ENCODE measurements at regions not wholly inside any gene's neighbourhood (a gene's known extent, or its start where the extent isn't known, plus 50 kb on each side); places are given as distances from the start of the nearest gene placed in this dataset.

- ATAC-seq (no peak), DNase-seq (peak in 2 of 4 donors; percentile 44 to 62)
- Histone ChIP-seq H3K4me1 (no peaks in the 10 kb centered on the region), H3K27ac (no peak overlapping the region), H3K9me3 (peaks cover 0 to 9% of the 10 kb centered on the region in 2 donors), H3K36me3 (no peaks in the 10 kb centered on the region), H3K27me3 (no peaks in the 10 kb centered on the region), H3K4me3 (no peak overlapping the region)
- intact Hi-C loops (cut with DNase I) = no loop called here
- no peak for TF ChIP-seq CTCF (IDR thresholded peaks at IDR 0.05)
Measured at GRCh38 chr4:179095585-179096221, 1653.5 kb upstream of the AGA start.

GRCh38 chr4:179097741-179098140, 1655.5 kb upstream of the AGA start:
- intact Hi-C loops (cut with DNase I) = no loop called here

GRCh38 chr4:179110356-179110755, 1668.1 kb upstream of the AGA start:
- no peak for ATAC-seq

More at GRCh38 chr4:179097741-179098140, 1655.5 kb upstream of the AGA start:
- H3K36me3 ChIP-seq = no peaks in the 10 kb centered on the region
- H3K27me3 ChIP-seq = no peaks in the 10 kb centered on the region
- peaks cover 0 to 6% of the 10 kb centered on the region in 2 donors for H3K9me3 ChIP-seq
- ATAC-seq (no peak), DNase-seq (peak in 1 of 4 donors; percentile 38)
- no peak overlapping the region for H3K4me3 ChIP-seq
- no peaks in the 10 kb centered on the region for H3K4me1 ChIP-seq
- no peak overlapping the region for H3K27ac ChIP-seq
- TF ChIP-seq CTCF (IDR thresholded peaks at IDR 0.05) = no peak

GRCh38 chr4:179110816-179111215, 1668.6 kb upstream of the AGA start:
- no peak for TF ChIP-seq CTCF (IDR thresholded peaks at IDR 0.05)
- Histone ChIP-seq H3K27ac (no peak overlapping the region), H3K4me1 (no peaks in the 10 kb centered on the region), H3K36me3 (no peaks in the 10 kb centered on the region), H3K27me3 (no peaks in the 10 kb centered on the region), H3K4me3 (no peak overlapping the region), H3K9me3 (no peaks in the 10 kb centered on the region)
- intact Hi-C loops (cut with DNase I) = no loop called here
- DNase-seq (no peak), ATAC-seq (no peak)

More at GRCh38 chr4:179110356-179110755, 1668.1 kb upstream of the AGA start:
- intact Hi-C loops (cut with DNase I) = no loop called here
- H3K4me3 ChIP-seq = no peak overlapping the region
- no peak for DNase-seq
- TF ChIP-seq CTCF (IDR thresholded peaks at IDR 0.05) = no peak
- no peaks in the 10 kb centered on the region for H3K4me1 ChIP-seq
- H3K9me3 ChIP-seq = no peaks in the 10 kb centered on the region
- H3K36me3 ChIP-seq = no peaks in the 10 kb centered on the region
- H3K27me3 ChIP-seq = no peaks in the 10 kb centered on the region
- H3K27ac ChIP-seq = no peak overlapping the region

GRCh38 chr4:179112441-179113170, 1670.4 kb upstream of the AGA start:
- no peak for ATAC-seq
- no peaks in the 10 kb centered on the region for H3K27me3 ChIP-seq
- no peak overlapping the region for H3K4me3 ChIP-seq
- DNase-seq = no peak
- TF ChIP-seq CTCF (IDR thresholded peaks at IDR 0.05) = no peak
- no peaks in the 10 kb centered on the region for H3K36me3 ChIP-seq
- H3K4me1 ChIP-seq = no peaks in the 10 kb centered on the region
- intact Hi-C loops (cut with DNase I) = no loop called here
- H3K9me3 ChIP-seq = no peaks in the 10 kb centered on the region
- H3K27ac ChIP-seq = no peak overlapping the region
